ENCODE measurements at regions not wholly inside any gene's neighbourhood (a gene's known extent, or its start where the extent isn't known, plus 50 kb on each side); places are given as distances from the start of the nearest gene placed in this dataset.

GRCh38 chr1:239268941-239269340, 117.4 kb upstream of the CHRM3 start:
- CTCF ChIA-PET: no interaction called here

DNA sequence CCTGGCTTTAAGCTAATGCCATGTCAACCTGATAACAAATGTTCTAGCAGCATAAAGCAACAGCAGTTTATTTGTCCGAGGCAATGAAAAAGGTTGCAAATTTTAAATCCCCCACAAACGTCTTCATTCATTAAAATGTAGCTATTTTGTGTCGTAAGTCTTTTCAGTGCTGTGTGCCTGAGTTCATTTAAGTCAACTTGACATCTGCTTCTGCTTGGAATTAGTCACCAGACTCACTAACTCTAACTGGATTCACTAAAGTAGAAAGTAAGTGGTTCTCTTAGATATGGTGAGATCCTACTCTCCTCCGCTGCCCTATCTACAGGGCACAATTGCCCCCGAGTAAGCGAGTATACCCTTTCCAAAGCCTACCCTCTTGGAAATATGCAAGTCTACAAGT, 118.4 kb upstream of the CHRM3 start:
- no peaks in the 10 kb centered on the region for H3K4me1 ChIP-seq
- H3K36me3 Mint-ChIP-seq (ENCODE audit: insufficient read depth, unreplicated experiment): no peaks in the 10 kb centered on the region
- no peaks in the 10 kb centered on the region for H3K4me1 Mint-ChIP-seq (ENCODE audit: low read depth, unreplicated experiment)
- no TSS peak for BruUV-seq (replicated peaks)
- no peak for DNase-seq
- no peak overlapping the region for H3K4me3 ChIP-seq (ENCODE audit: low read depth, low read length)
- no peaks in the 10 kb centered on the region for H3K9me3 ChIP-seq
- ChIA-PET CTCF (no interaction called here), POLR2A (no interaction called here)
- no peaks in the 10 kb centered on the region for H3K36me3 ChIP-seq (ENCODE audit: control insufficient read depth, insufficient read depth, low read length)
- H3K27me3 ChIP-seq (replicated peaks; ENCODE audit: control insufficient read depth, insufficient read depth, low read length): no peaks in the 10 kb centered on the region
- H3K27me3 Mint-ChIP-seq (ENCODE audit: insufficient read depth, unreplicated experiment): no peaks in the 10 kb centered on the region
- no peaks in the 10 kb centered on the region for H3K9me3 Mint-ChIP-seq (ENCODE audit: unreplicated experiment)
- no peak overlapping the region for H3K4me3 Mint-ChIP-seq (ENCODE audit: unreplicated experiment)
- H3K27ac Mint-ChIP-seq (ENCODE audit: unreplicated experiment): no peak overlapping the region
- TF ChIP-seq, protein P1, sequence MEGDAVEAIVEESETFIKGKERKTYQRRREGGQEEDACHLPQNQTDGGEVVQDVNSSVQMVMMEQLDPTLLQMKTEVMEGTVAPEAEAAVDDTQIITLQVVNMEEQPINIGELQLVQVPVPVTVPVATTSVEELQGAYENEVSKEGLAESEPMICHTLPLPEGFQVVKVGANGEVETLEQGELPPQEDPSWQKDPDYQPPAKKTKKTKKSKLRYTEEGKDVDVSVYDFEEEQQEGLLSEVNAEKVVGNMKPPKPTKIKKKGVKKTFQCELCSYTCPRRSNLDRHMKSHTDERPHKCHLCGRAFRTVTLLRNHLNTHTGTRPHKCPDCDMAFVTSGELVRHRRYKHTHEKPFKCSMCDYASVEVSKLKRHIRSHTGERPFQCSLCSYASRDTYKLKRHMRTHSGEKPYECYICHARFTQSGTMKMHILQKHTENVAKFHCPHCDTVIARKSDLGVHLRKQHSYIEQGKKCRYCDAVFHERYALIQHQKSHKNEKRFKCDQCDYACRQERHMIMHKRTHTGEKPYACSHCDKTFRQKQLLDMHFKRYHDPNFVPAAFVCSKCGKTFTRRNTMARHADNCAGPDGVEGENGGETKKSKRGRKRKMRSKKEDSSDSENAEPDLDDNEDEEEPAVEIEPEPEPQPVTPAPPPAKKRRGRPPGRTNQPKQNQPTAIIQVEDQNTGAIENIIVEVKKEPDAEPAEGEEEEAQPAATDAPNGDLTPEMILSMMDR (IDR thresholded peaks at IDR 0.05; ENCODE audit: insufficient read depth in 1 of 2, low read depth in 1 of 2, low read length in 1 of 2, severe bottlenecking in 1 of 2, unreplicated experiment in 1 of 2): no peak
- intact Hi-C loops (cut with micrococcal nuclease; ENCODE audit: unreplicated experiment): no loop called here

More at GRCh38 chr1:239268941-239269340, 117.4 kb upstream of the CHRM3 start:
- H3K27me3 Mint-ChIP-seq (ENCODE audit: insufficient read depth, unreplicated experiment): no peaks in the 10 kb centered on the region
- H3K4me1 ChIP-seq: no peaks in the 10 kb centered on the region
- H3K9me3 Mint-ChIP-seq (ENCODE audit: unreplicated experiment): no peaks in the 10 kb centered on the region
- POLR2A ChIA-PET: no interaction called here
- no peaks in the 10 kb centered on the region for H3K9me3 ChIP-seq
- BruUV-seq (replicated peaks): no TSS peak
- TF ChIP-seq, protein P1 (IDR thresholded peaks at IDR 0.05; ENCODE audit: insufficient read depth in 1 of 2, low read depth in 1 of 2, low read length in 1 of 2, severe bottlenecking in 1 of 2, unreplicated experiment in 1 of 2): no peak
- no peaks in the 10 kb centered on the region for H3K36me3 ChIP-seq (ENCODE audit: control insufficient read depth, insufficient read depth, low read length)
- H3K4me1 Mint-ChIP-seq (ENCODE audit: low read depth, unreplicated experiment): no peaks in the 10 kb centered on the region
- intact Hi-C loops (cut with micrococcal nuclease; ENCODE audit: unreplicated experiment): no loop called here
- no peak overlapping the region for H3K4me3 ChIP-seq (ENCODE audit: low read depth, low read length)
- no peaks in the 10 kb centered on the region for H3K27me3 ChIP-seq (replicated peaks; ENCODE audit: control insufficient read depth, insufficient read depth, low read length)
- DNase-seq: no peak
- H3K4me3 Mint-ChIP-seq (ENCODE audit: unreplicated experiment): no peak overlapping the region
- H3K36me3 Mint-ChIP-seq (ENCODE audit: insufficient read depth, unreplicated experiment): no peaks in the 10 kb centered on the region
- H3K27ac Mint-ChIP-seq (ENCODE audit: unreplicated experiment): no peak overlapping the region

DNA sequence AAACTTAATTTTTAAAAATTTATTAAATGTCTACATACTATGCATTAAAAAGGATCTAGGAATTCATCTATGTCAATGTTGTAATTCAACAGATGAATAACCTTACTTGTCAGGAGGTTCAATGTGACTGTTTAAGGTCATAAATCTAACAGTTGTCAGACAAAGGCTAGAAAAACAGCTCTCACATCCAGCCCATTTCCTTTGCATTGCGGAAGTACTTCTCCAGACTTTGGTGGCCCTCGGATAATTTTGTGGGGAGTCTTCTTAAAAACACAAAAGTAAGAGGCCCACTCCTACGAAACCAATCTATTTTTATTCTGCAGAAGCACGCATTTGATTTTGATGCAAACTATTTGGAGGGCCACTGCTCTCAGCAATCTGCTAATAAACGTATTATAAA, 122.6 kb upstream of the CHRM3 start:
- Mint-ChIP-seq H3K4me3 (ENCODE audit: unreplicated experiment) (no peak overlapping the region), H3K27ac (ENCODE audit: unreplicated experiment) (no peak overlapping the region), H3K4me1 (ENCODE audit: low read depth, unreplicated experiment) (no peaks in the 10 kb centered on the region), H3K36me3 (ENCODE audit: insufficient read depth, unreplicated experiment) (no peaks in the 10 kb centered on the region), H3K27me3 (ENCODE audit: insufficient read depth, unreplicated experiment) (no peaks in the 10 kb centered on the region), H3K9me3 (ENCODE audit: unreplicated experiment) (no peaks in the 10 kb centered on the region)
- TF ChIP-seq, protein P1 (IDR thresholded peaks at IDR 0.05; ENCODE audit: insufficient read depth in 1 of 2, low read depth in 1 of 2, low read length in 1 of 2, severe bottlenecking in 1 of 2, unreplicated experiment in 1 of 2): no peak
- Histone ChIP-seq H3K9me3 (no peaks in the 10 kb centered on the region), H3K36me3 (ENCODE audit: control insufficient read depth, insufficient read depth, low read length) (no peaks in the 10 kb centered on the region), H3K4me3 (ENCODE audit: low read depth, low read length) (no peak overlapping the region), H3K4me1 (no peaks in the 10 kb centered on the region), H3K27me3 (replicated peaks; ENCODE audit: control insufficient read depth, insufficient read depth, low read length) (no peaks in the 10 kb centered on the region)
- no peak for DNase-seq
- no TSS peak for BruUV-seq (replicated peaks)
- ChIA-PET POLR2A (no interaction called here), CTCF (no interaction called here)
- intact Hi-C loops (cut with micrococcal nuclease; ENCODE audit: unreplicated experiment): no loop called here

All from Caco-2 (cell line).